WERI-Rb-1 (cell line): ENCODE measurements at regions not wholly inside any gene's neighbourhood (a gene's known extent, or its start where the extent isn't known, plus 50 kb on each side); places are given as distances from the start of the nearest gene placed in this dataset.

Source experiments
- DNase-seq: peaks from one replicate; pipeline ENCODE4 v3.0.0-alpha.2; 2020
- H3K27ac ChIP-seq: fragments of 250-450 bp; sonication (Bioruptor Pico); 2 replicates; pipeline ENCODE4 v1.5.1; 2020; ENCODE audit warnings: mild to moderate bottlenecking, moderate library complexity
- H3K27me3 ChIP-seq: fragments of 250-450 bp; sonication (Bioruptor Pico); 2 replicates; pipeline ENCODE4 v1.5.1; 2021; ENCODE audit warnings: mild to moderate bottlenecking, low read depth, moderate library complexity; ENCODE audit not compliant: insufficient read depth, severe bottlenecking
- H3K36me3 ChIP-seq: fragments of 250-450 bp; sonication (Bioruptor Pico); 2 replicates; pipeline ENCODE4 v1.5.1; 2020; ENCODE audit warnings: mild to moderate bottlenecking, moderate library complexity
- H3K4me3 ChIP-seq: 2 replicates; pipeline ENCODE4 v1.5.1; 2011; ENCODE audit warnings: low read depth, mild to moderate bottlenecking, control low read depth, low read length
- H3K9me3 ChIP-seq: fragments of 250-450 bp; sonication (Bioruptor Pico); 2 replicates; pipeline ENCODE4 v1.5.1; 2021; ENCODE audit warnings: mild to moderate bottlenecking, moderate library complexity; ENCODE audit not compliant: severe bottlenecking
- CTCF ChIP-seq: IDR thresholded peaks from 2 replicates; pipeline ENCODE4 v1.5.1; 2011; ENCODE audit warnings: low read depth, mild to moderate bottlenecking, control low read depth, inconsistent platforms, low read length

- no peak overlapping the region for H3K27ac ChIP-seq
- DNase-seq: no peak
- H3K9me3 ChIP-seq: no peaks in the 10 kb centered on the region
- no peaks in the 10 kb centered on the region for H3K27me3 ChIP-seq
- no peak for TF ChIP-seq CTCF
- no peak overlapping the region for H3K4me3 ChIP-seq
- H3K36me3 ChIP-seq: no peaks in the 10 kb centered on the region
Measured at GRCh38 chr12:75587340-75588106, 76.1 kb upstream of the KRR1 start.

- no peak for TF ChIP-seq CTCF
- DNase-seq: no peak
- no peak overlapping the region for H3K27ac ChIP-seq
- no peaks in the 10 kb centered on the region for H3K27me3 ChIP-seq
- H3K36me3 ChIP-seq: no peaks in the 10 kb centered on the region
- H3K4me3 ChIP-seq: no peak overlapping the region
- H3K9me3 ChIP-seq: no peaks in the 10 kb centered on the region
Measured at GRCh38 chr12:75585330-75585729, 73.9 kb upstream of the KRR1 start.

GRCh38 chr12:75583355-75583754 lies 71.9 kb upstream of the KRR1 start:
- DNase-seq: no peak
- H3K9me3 ChIP-seq: no peaks in the 10 kb centered on the region
- H3K36me3 ChIP-seq: no peaks in the 10 kb centered on the region
- no peaks in the 10 kb centered on the region for H3K27me3 ChIP-seq
- H3K27ac ChIP-seq: no peak overlapping the region
- no peak for TF ChIP-seq CTCF
- no peak overlapping the region for H3K4me3 ChIP-seq

- H3K27ac ChIP-seq: no peak overlapping the region
- no peaks in the 10 kb centered on the region for H3K36me3 ChIP-seq
- H3K9me3 ChIP-seq: no peaks in the 10 kb centered on the region
- H3K27me3 ChIP-seq: no peaks in the 10 kb centered on the region
- no peak for DNase-seq
- TF ChIP-seq CTCF: no peak
- no peak overlapping the region for H3K4me3 ChIP-seq
Measured at GRCh38 chr12:75581515-75581914, 70.1 kb upstream of the KRR1 start.

- H3K9me3 ChIP-seq: no peaks in the 10 kb centered on the region
- H3K36me3 ChIP-seq: no peaks in the 10 kb centered on the region
- no peak overlapping the region for H3K4me3 ChIP-seq
- no peaks in the 10 kb centered on the region for H3K27me3 ChIP-seq
- no peak for DNase-seq
- peak overlapping the region; percentile 53 for H3K27ac ChIP-seq
- TF ChIP-seq CTCF: no peak
Measured at GRCh38 chr12:75579552-75579951, 68.1 kb upstream of the KRR1 start.

- H3K27ac ChIP-seq: no peak overlapping the region
- no peak for TF ChIP-seq CTCF
- DNase-seq: no peak
- H3K9me3 ChIP-seq: no peaks in the 10 kb centered on the region
- no peak overlapping the region for H3K4me3 ChIP-seq
- H3K36me3 ChIP-seq: no peaks in the 10 kb centered on the region
- H3K27me3 ChIP-seq: no peaks in the 10 kb centered on the region
Measured at GRCh38 chr12:75578546-75578945, 67.1 kb upstream of the KRR1 start.
